GM21717 (cell line): ENCODE measurements at regions not wholly inside any gene's neighbourhood (a gene's known extent, or its start where the extent isn't known, plus 50 kb on each side); places are given as distances from the start of the nearest gene placed in this dataset.

Experiments used
- ATAC-seq: cut with Tn5 transposase; IDR thresholded peaks from one replicate; pipeline ENCODE4 v1.9.1; 2021; ENCODE audit warnings: mild to moderate bottlenecking, moderate library complexity; ENCODE audit not compliant: unreplicated experiment

- no peak for ATAC-seq
Observed at GRCh38 chr5:8943301-8943700, 602.6 kb downstream of the SEMA5A start.

DNA sequence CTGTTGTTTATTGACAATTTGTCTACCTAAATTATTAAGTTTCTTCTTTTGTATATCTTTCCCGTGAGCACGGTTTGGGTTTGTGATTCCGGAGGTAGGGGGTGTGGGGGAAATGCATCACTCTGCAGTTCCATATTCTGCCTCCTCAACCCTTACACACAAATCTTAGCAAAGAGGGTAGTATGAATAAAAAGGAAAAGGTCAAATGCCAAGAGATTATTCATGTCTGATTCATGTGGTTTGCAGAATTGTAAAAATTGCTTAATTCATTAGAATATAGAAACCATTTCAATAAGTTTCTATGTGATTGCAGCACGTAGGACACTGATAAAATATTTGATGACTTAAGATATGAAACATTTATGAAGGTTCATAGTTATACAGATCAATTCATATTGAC lies 601.9 kb downstream of the SEMA5A start:
- ATAC-seq = no peak

GRCh38 chr5:8945972-8946371 lies 599.9 kb downstream of the SEMA5A start:
- no peak for ATAC-seq

DNA sequence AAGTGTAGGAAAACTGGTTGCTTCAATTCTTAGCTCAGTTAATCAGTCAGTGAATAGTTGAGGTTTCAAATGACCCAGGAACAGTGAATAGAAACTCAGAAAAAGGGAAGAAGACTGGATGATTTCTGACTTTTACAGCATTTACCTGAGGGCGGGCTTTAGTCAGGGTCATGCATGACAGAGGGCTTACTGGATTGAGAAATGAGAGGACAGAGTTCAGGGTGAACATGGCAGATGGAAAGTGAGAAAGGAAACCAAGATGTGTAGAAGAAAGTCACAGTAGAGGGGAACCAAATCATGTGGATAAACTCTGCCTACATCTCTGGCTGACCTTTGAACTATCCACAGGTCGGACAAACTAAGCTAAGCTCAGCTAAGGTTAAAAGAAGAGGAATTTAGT lies 596.0 kb downstream of the SEMA5A start:
- peak; percentile 94 for ATAC-seq

DNA sequence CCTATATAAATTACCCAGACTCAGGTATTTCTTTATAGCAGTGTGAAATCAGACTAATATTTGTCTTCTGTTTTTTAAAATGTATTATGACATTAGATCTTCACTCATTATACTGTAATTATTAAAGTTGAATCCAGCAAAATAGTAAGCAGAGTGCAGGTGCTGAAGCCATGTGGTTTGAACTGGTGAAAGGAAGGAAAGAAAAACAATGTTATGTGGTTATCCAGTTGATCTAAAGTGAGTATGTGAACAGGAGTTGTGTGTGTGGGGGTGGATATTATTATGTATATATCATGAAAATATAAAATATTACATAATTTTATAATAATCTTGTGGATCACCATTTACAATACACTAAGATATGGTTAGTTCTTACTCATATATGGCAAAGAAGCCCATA lies 593.7 kb downstream of the SEMA5A start:
- ATAC-seq = no peak

DNA sequence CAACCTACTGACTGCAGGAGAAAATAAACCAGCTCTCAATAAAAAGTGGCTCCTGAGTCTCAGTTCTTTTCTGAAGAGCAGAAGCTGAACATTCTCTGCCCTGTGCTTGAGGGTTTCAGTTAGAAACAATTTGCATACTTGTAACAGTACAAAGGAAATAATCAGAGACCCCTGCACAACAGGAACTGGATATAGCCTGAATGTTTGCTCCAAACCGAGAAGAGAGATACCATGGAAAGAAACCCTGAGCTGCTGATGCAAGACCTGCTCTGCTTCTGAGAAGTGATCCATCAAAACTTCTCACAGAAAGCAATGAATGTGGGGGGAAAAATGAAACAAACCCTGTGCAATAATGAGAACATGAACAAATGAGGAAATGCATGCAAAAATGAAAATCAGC lies 592.9 kb downstream of the SEMA5A start:
- ATAC-seq = no peak

GRCh38 chr5:8953911-8954438 lies 591.9 kb downstream of the SEMA5A start:
- no peak for ATAC-seq

DNA sequence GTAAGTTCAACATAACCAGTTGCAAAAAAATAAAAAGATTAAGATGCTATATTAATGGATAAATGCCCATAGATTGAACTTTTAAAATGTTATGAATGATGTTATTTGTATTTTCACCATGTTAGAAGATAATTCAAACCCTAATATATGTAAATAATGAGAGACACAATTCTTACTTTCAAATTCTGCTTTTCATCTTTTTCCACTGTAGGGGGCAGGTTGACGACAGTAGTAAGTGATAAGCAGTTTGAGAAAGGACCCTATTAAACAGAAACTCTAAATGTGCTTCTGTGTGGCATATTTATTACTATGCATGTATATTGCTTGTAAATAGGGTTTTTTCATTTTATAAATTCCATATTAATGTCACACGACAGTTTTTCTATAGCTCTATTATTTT lies 591.1 kb downstream of the SEMA5A start:
- no peak for ATAC-seq

- no peak for ATAC-seq
Observed at GRCh38 chr5:8956659-8957058, 589.2 kb downstream of the SEMA5A start.

DNA sequence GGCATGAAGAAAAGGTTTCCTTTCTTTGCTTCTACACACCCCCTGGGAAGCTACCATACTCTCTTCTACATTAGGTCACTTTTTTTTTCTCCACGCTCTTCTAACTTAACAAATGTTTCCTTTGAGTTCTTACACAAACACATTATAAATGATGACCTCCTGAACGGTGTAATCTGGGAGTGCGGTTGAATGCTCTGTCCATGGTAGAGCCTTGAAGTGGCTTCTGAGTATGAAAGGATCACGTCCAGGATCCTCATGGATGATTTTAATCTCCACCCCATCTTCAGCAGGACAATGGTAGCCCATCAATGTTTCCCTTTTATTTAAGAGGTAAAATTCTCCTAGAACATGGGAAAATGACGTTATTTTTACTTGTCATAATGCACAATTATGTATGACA lies 587.3 kb downstream of the SEMA5A start:
- no peak for ATAC-seq

- no peak for ATAC-seq
Observed at GRCh38 chr5:8961219-8961618, 584.7 kb downstream of the SEMA5A start.

- ATAC-seq = no peak
Observed at GRCh38 chr5:8961956-8962355, 583.9 kb downstream of the SEMA5A start.

DNA sequence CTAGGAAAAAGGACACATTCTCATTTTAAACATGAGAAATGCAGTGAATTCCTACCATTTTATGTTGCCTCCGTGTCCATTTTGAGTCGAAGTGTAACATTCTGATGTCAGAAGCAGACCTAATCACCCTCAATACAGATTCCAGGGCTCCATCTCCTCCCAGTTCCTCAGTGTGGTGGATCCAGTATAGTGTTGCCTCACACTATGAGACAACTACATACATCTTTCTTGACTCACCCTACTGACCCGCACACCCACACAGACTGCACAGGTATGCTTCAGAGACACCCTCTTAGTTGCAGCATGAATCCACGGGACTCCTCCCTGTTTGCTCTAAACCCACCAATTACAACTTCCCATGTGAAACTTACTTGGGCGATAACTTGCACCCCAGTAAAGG lies 564.9 kb downstream of the SEMA5A start:
- no peak for ATAC-seq

DNA sequence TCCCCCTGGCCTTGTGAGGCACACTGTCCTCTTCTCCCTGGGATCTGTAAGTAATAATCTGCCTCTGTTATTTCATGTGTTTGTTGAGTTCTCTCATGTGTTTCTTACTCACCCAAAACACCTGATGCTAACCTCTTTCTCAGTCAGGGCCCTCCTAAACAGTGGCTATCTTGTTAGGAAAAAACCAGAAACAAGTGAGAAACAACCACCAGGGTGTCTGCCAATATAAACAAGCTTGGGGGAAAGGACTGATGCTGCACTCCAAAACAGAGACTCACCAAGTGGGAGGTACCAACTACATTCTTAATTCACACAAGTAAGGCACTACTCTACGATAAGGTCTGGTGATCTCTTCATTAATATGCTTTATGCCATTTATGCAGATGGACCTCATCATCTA lies 564.4 kb downstream of the SEMA5A start:
- no peak for ATAC-seq

GRCh38 chr5:8984386-8984785 lies 561.5 kb downstream of the SEMA5A start:
- no peak for ATAC-seq
